Activated CD8-positive, alpha-beta T cell treated with anti-CD3 and anti-CD28 coated beads for 36 hours (primary cell): ENCODE measurements at regions not wholly inside any gene's neighbourhood (a gene's known extent, or its start where the extent isn't known, plus 50 kb on each side); places are given as distances from the start of the nearest gene placed in this dataset.

Source experiments
- ATAC-seq: fragments of 200-7000 bp; cut with Tn5 transposase; one replicate; pipeline ENCODE4 v1.10.0; 2021; ENCODE audit warnings: mild to moderate bottlenecking, moderate library complexity
- CTCF ChIA-PET: fragments of 350-600 bp; sonication (Branson Sonifier 250); formaldehyde crosslinking; loops from one replicate; lab custom pipeline; 2021; ENCODE audit warnings: antibody characterized with exemption; lab: Charles Lee
- POLR2A ChIA-PET: fragments of 350-600 bp; sonication (Branson Sonifier 250); formaldehyde crosslinking; loops from one replicate; lab custom pipeline; 2021; ENCODE audit warnings: antibody characterized with exemption; lab: Charles Lee
- DNase-seq: peaks from one replicate; pipeline ENCODE4 v3.0.0-alpha.2; 2020
- H3K27ac Mint-ChIP-seq: one replicate; pipeline ENCODE4 v1.8.0; 2021; ENCODE audit warnings: mild to moderate bottlenecking, mixed read lengths
- H3K27me3 Mint-ChIP-seq: one replicate; pipeline ENCODE4 v1.8.0; 2021; ENCODE audit warnings: mixed read lengths
- H3K36me3 Mint-ChIP-seq: one replicate; pipeline ENCODE4 v1.8.0; 2021; ENCODE audit warnings: low read depth, mixed read lengths
- H3K4me1 Mint-ChIP-seq: one replicate; pipeline ENCODE4 v1.8.0; 2021; ENCODE audit warnings: low read depth, mixed read lengths
- H3K4me3 Mint-ChIP-seq: one replicate; pipeline ENCODE4 v1.8.0; 2021; ENCODE audit warnings: mild to moderate bottlenecking, moderate library complexity, mixed read lengths
- H3K9me3 Mint-ChIP-seq: one replicate; pipeline ENCODE4 v1.8.0; 2021; ENCODE audit warnings: mixed read lengths
- intact Hi-C: fragments of 100-400 bp; cut with micrococcal nuclease; formaldehyde crosslinking; loops from one replicate; pipeline ENCODE4 v1.10.0; 2022
- TF ChIP-seq, protein P1 (sequence below): fragments of 200-600 bp; IDR thresholded peaks from one replicate; pipeline ENCODE4 v1.8.0; 2022; ENCODE audit warnings: antibody characterized with exemption, mild to moderate bottlenecking

- ChIA-PET POLR2A (no interaction called here), CTCF (no interaction called here)
- Mint-ChIP-seq H3K9me3 (peaks cover 1% of the 10 kb centered on the region), H3K4me1 (no peaks in the 10 kb centered on the region), H3K36me3 (no peaks in the 10 kb centered on the region), H3K27me3 (no peaks in the 10 kb centered on the region), H3K27ac (no peak overlapping the region), H3K4me3 (no peak overlapping the region)
- intact Hi-C loops = no loop called here
- TF ChIP-seq, protein P1, sequence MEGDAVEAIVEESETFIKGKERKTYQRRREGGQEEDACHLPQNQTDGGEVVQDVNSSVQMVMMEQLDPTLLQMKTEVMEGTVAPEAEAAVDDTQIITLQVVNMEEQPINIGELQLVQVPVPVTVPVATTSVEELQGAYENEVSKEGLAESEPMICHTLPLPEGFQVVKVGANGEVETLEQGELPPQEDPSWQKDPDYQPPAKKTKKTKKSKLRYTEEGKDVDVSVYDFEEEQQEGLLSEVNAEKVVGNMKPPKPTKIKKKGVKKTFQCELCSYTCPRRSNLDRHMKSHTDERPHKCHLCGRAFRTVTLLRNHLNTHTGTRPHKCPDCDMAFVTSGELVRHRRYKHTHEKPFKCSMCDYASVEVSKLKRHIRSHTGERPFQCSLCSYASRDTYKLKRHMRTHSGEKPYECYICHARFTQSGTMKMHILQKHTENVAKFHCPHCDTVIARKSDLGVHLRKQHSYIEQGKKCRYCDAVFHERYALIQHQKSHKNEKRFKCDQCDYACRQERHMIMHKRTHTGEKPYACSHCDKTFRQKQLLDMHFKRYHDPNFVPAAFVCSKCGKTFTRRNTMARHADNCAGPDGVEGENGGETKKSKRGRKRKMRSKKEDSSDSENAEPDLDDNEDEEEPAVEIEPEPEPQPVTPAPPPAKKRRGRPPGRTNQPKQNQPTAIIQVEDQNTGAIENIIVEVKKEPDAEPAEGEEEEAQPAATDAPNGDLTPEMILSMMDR = no peak
- ATAC-seq (no peak), DNase-seq (no peak)
These were observed 1267.2 kb downstream of the RAPGEF2 start for GRCh38 chr4:160370046-160370445.

DNA sequence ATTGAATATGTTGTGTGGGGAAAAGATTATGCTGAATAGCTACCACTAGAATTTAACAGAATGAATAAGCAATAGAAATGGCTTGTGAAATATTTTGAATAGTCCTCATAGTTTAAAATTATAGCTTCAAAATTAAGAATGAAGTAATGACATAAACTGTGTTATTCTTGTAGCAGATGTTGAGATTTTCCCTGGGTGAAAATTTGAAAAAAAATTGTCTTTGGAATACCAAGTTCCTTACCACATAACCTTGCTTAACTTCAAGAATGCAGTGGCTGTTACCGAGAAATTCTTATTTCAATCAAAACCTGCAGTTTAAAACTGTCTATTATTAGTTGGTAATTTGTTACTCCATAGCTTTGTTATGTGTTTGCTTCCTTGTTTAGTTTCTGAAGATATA lies 1268.6 kb downstream of the RAPGEF2 start:
- H3K27ac Mint-ChIP-seq = no peak overlapping the region
- no peaks in the 10 kb centered on the region for H3K4me1 Mint-ChIP-seq
- ATAC-seq (no peak), DNase-seq (no peak)
- H3K36me3 Mint-ChIP-seq = no peaks in the 10 kb centered on the region
- H3K9me3 Mint-ChIP-seq = no peaks in the 10 kb centered on the region
- ChIA-PET POLR2A (no interaction called here), CTCF (no interaction called here)
- no peaks in the 10 kb centered on the region for H3K27me3 Mint-ChIP-seq
- no peak overlapping the region for H3K4me3 Mint-ChIP-seq
- TF ChIP-seq, protein P1 = no peak
- intact Hi-C loops = no loop called here

- POLR2A ChIA-PET = no interaction called here
- no peaks in the 10 kb centered on the region for H3K27me3 Mint-ChIP-seq
- H3K4me1 Mint-ChIP-seq = no peaks in the 10 kb centered on the region
- CTCF ChIA-PET = no interaction called here
- TF ChIP-seq, protein P1 = no peak
- H3K9me3 Mint-ChIP-seq = no peaks in the 10 kb centered on the region
- H3K4me3 Mint-ChIP-seq = no peak overlapping the region
- DNase-seq (no peak), ATAC-seq (no peak)
- H3K36me3 Mint-ChIP-seq = no peaks in the 10 kb centered on the region
- H3K27ac Mint-ChIP-seq = no peak overlapping the region
- intact Hi-C loops = no loop called here
These were observed 1269.5 kb downstream of the RAPGEF2 start for GRCh38 chr4:160372390-160372789.

DNA sequence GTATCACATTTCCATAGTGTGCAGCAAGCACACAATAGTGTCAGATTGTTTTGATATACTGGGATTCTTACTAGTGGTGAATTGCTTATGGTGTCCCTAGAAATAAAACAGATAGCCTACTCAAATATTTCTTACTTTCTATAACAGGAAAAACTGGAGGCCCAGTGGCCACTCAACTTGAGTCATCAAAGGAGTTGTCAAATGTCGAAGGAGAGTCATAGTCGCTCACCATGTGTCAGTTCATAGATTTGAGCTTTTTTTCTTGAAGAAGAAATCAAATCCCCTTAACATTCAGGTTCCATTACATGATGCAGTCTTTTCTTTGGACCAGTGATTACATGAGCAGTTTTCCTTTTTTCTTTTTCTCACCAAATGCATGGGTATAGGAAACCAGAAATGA lies 1271.0 kb downstream of the RAPGEF2 start:
- H3K36me3 Mint-ChIP-seq = no peaks in the 10 kb centered on the region
- CTCF ChIA-PET = no interaction called here
- H3K9me3 Mint-ChIP-seq = no peaks in the 10 kb centered on the region
- POLR2A ChIA-PET = no interaction called here
- ATAC-seq = no peak
- TF ChIP-seq, protein P1 = no peak
- no peak overlapping the region for H3K4me3 Mint-ChIP-seq
- intact Hi-C loops = no loop called here
- no peak overlapping the region for H3K27ac Mint-ChIP-seq
- DNase-seq = no peak
- H3K27me3 Mint-ChIP-seq = no peaks in the 10 kb centered on the region
- H3K4me1 Mint-ChIP-seq = no peaks in the 10 kb centered on the region

GRCh38 chr4:160375772-160376452 lies 1273.0 kb downstream of the RAPGEF2 start:
- Mint-ChIP-seq H3K4me3 (no peak overlapping the region), H3K4me1 (no peaks in the 10 kb centered on the region), H3K27me3 (no peaks in the 10 kb centered on the region), H3K9me3 (no peaks in the 10 kb centered on the region), H3K27ac (no peak overlapping the region), H3K36me3 (no peaks in the 10 kb centered on the region)
- POLR2A ChIA-PET = interaction anchor here (0.6 kb wide), 1 partner anchor 461 kb away, joined by 3 read pairs; no protein-coding TSS in a partner anchor
- intact Hi-C loops = no loop called here
- TF ChIP-seq, protein P1 = no peak
- ATAC-seq = no peak
- no peak for DNase-seq
- CTCF ChIA-PET = no interaction called here
